Dendritic cell treated with granulocyte-macrophage colony-stimulating factor and Interleukin-4, amounts not matched to agents 40 ng/mL and 50 ng/mL, for 4 days (primary cell): ENCODE measurements at regions not wholly inside any gene's neighbourhood (a gene's known extent, or its start where the extent isn't known, plus 50 kb on each side); places are given as distances from the start of the nearest gene placed in this dataset.
A peak's percentile ranks its signal among the peaks of the same experiment; 100 is the strongest.

Source experiments
- H3K27ac Mint-ChIP-seq: one replicate; pipeline ENCODE4 v1.8.0; 2022; ENCODE audit warnings: mild to moderate bottlenecking, mixed read lengths
- H3K27me3 Mint-ChIP-seq: one replicate; pipeline ENCODE4 v1.8.0; 2022; ENCODE audit warnings: mild to moderate bottlenecking, mixed read lengths
- H3K36me3 Mint-ChIP-seq: one replicate; pipeline ENCODE4 v1.8.0; 2022; ENCODE audit warnings: low read depth, mixed read lengths
- H3K4me1 Mint-ChIP-seq: one replicate; pipeline ENCODE4 v1.8.0; 2022; ENCODE audit warnings: low read depth, mixed read lengths
- H3K4me3 Mint-ChIP-seq: one replicate; pipeline ENCODE4 v1.8.0; 2022; ENCODE audit warnings: mild to moderate bottlenecking, moderate library complexity, mixed read lengths
- H3K9me3 Mint-ChIP-seq: one replicate; pipeline ENCODE4 v1.8.0; 2022; ENCODE audit warnings: mixed read lengths
- intact Hi-C: fragments of 100-400 bp; cut with micrococcal nuclease; formaldehyde crosslinking; loops from one replicate; pipeline ENCODE4 v1.15.0; 2022

DNA sequence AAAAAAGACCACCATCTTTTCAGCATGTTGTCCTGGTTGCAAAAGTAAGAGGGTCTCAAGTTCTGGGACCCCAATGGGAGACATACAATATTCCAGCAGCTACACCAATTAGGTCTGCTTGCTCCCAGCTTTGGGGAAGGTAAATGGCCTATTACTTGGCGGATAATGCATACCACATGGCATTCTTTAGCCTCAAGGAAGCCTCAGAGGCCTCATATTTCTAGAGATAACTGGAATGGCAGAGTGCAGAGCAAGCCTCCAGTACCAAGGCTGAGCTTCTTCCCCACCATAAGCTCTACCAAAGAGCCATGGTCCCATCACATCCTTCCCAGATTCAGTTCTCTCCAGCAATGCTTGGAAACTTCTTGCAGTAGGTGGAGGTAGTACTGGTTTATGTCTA lies 493.8 kb downstream of the SHQ1 start:
- H3K4me3 Mint-ChIP-seq, result no peak overlapping the region
- no peaks in the 10 kb centered on the region for H3K36me3 Mint-ChIP-seq
- H3K27me3 Mint-ChIP-seq, result peaks cover 34% of the 10 kb centered on the region
- no peaks in the 10 kb centered on the region for H3K9me3 Mint-ChIP-seq
- intact Hi-C loops, result no loop called here
- peaks cover 6% of the 10 kb centered on the region for H3K4me1 Mint-ChIP-seq
- no peak overlapping the region for H3K27ac Mint-ChIP-seq

GRCh38 chr3:72353236-72354128 lies 494.8 kb downstream of the SHQ1 start:
- no peak overlapping the region for H3K27ac Mint-ChIP-seq
- H3K36me3 Mint-ChIP-seq, result no peaks in the 10 kb centered on the region
- peaks cover 14% of the 10 kb centered on the region for H3K4me1 Mint-ChIP-seq
- intact Hi-C loops, result no loop called here
- peaks cover 44% of the 10 kb centered on the region for H3K27me3 Mint-ChIP-seq
- no peak overlapping the region for H3K4me3 Mint-ChIP-seq
- no peaks in the 10 kb centered on the region for H3K9me3 Mint-ChIP-seq

GRCh38 chr3:72352176-72352575 lies 496.1 kb downstream of the SHQ1 start:
- Mint-ChIP-seq H3K4me1 (peaks cover 24% of the 10 kb centered on the region), H3K9me3 (no peaks in the 10 kb centered on the region), H3K27ac (no peak overlapping the region), H3K27me3 (peaks cover 44% of the 10 kb centered on the region), H3K4me3 (no peak overlapping the region), H3K36me3 (no peaks in the 10 kb centered on the region)
- intact Hi-C loops, result no loop called here

DNA sequence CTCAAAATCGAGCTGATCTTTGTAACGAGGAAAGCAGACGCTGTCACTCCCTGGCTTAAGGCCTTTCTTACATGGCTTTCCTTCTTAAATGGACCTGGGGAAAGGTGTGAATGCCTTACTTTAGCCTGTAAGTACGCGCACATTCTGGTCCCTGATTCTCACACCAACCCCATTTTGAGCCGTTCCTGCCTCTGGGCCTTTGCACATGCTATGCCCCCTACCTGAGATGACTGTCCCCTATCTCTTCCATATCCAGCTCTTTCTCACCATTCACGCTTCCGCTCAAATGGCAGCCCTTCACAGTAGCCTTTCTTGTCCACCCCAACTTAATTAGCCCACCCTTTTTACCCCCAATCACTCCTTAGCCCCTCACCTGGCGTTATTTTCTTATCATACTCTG lies 496.7 kb downstream of the SHQ1 start:
- intact Hi-C loops, result no loop called here
- Mint-ChIP-seq H3K27ac (no peak overlapping the region), H3K4me1 (peaks cover 29% of the 10 kb centered on the region), H3K4me3 (no peak overlapping the region), H3K36me3 (no peaks in the 10 kb centered on the region), H3K27me3 (peaks cover 49% of the 10 kb centered on the region), H3K9me3 (no peaks in the 10 kb centered on the region)

- H3K36me3 Mint-ChIP-seq, result no peaks in the 10 kb centered on the region
- intact Hi-C loops, result no loop called here
- H3K4me3 Mint-ChIP-seq, result no peak overlapping the region
- peaks cover 52% of the 10 kb centered on the region for H3K27me3 Mint-ChIP-seq
- H3K4me1 Mint-ChIP-seq, result peaks cover 35% of the 10 kb centered on the region
- no peaks in the 10 kb centered on the region for H3K9me3 Mint-ChIP-seq
- H3K27ac Mint-ChIP-seq, result no peak overlapping the region
Observed at GRCh38 chr3:72350761-72351505, 497.3 kb downstream of the SHQ1 start.

GRCh38 chr3:72348357-72348756 lies 499.9 kb downstream of the SHQ1 start:
- H3K36me3 Mint-ChIP-seq, result no peaks in the 10 kb centered on the region
- H3K4me1 Mint-ChIP-seq, result peaks cover 58% of the 10 kb centered on the region
- H3K9me3 Mint-ChIP-seq, result no peaks in the 10 kb centered on the region
- H3K4me3 Mint-ChIP-seq, result no peak overlapping the region
- intact Hi-C loops, result loop anchor here (5.0 kb wide), 1 partner anchor 76 kb away; no protein-coding TSS in a partner anchor
- peaks cover 57% of the 10 kb centered on the region for H3K27me3 Mint-ChIP-seq
- no peak overlapping the region for H3K27ac Mint-ChIP-seq

DNA sequence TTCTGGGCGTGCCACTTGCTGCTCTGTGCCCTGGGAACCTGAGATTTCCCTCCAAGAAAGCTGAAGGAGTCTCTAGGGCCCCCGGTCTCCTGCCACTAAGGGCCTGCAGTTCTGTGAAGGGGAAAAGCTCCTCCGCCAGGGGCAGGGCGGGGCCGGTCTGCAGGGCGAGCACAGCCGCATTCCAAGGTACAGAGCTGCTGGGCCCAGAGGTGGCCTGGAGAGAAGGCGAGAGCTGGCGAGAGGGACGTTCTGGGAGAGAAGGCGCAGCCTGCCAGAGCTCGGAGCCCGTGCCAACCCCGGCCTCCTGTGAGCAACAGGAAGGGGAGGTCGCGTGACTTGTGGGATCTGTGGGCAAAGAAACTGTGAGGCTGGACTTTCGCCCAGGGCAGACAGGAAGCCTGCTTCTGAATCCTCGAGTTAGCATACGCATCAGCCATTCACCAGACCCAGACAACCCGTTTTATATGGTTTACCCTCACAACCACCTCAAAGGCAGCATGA lies 500.4 kb downstream of the SHQ1 start:
- peak overlapping the region; percentile 71 for H3K4me3 Mint-ChIP-seq
- H3K36me3 Mint-ChIP-seq, result no peaks in the 10 kb centered on the region
- no peaks in the 10 kb centered on the region for H3K9me3 Mint-ChIP-seq
- intact Hi-C loops, result loop anchor here (5.0 kb wide), 1 partner anchor 76 kb away; no protein-coding TSS in a partner anchor
- H3K4me1 Mint-ChIP-seq, result peaks cover 53% of the 10 kb centered on the region
- peaks cover 55% of the 10 kb centered on the region for H3K27me3 Mint-ChIP-seq
- peak overlapping the region; percentile 40 for H3K27ac Mint-ChIP-seq

DNA sequence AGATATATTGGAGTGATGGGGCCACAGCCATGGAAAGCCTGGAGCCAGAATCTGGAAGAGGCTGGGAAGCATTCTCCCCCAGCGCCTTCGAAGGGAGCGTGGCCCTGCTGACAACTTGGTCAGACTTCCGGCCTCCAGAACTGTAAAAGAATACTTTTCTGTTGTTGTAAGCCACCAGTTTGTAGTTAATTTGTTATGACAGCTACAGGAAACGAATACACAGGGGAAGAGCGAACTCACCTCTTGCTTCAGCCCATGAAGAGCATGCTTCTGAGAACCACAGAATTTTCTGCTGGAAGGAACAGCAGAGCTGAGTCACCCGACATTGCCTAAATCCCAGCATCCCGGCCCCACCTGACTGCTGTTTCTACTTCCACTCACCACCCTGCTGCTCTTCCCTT lies 501.7 kb downstream of the SHQ1 start:
- H3K27ac Mint-ChIP-seq, result no peak overlapping the region

DNA sequence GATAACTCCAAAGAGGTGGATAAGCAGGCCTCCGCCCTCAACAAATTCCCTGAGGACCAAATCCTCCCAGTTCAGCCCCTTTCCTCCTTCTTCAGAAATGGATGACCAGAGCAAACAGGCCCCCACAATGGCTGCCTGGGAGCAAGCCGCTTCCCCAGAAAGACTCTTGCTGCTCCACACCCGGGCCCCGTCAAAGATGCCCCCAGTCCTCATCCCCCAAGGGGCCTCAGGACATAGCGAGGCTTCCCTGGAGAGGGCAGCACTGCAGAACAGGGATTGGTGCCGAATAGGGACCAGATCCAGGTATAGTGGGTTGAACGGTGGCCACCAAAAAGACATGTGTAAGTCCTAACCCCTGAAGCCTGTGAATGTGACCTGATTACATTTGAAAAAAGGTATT lies 502.3 kb downstream of the SHQ1 start:
- Mint-ChIP-seq H3K4me3 (no peak overlapping the region), H3K9me3 (no peaks in the 10 kb centered on the region), H3K27me3 (peaks cover 46% of the 10 kb centered on the region), H3K4me1 (peaks cover 53% of the 10 kb centered on the region), H3K36me3 (no peaks in the 10 kb centered on the region), H3K27ac (peak overlapping the region; percentile 26)
- intact Hi-C loops, result loop anchor here (5.0 kb wide), 1 partner anchor 74 kb away; no protein-coding TSS in a partner anchor

More for the DNA sequence above, 501.7 kb downstream of the SHQ1 start:
- H3K9me3 Mint-ChIP-seq, result no peaks in the 10 kb centered on the region
- intact Hi-C loops, result loop anchor here (5.0 kb wide), 1 partner anchor 74 kb away; no protein-coding TSS in a partner anchor
- H3K4me1 Mint-ChIP-seq, result peaks cover 53% of the 10 kb centered on the region
- no peaks in the 10 kb centered on the region for H3K36me3 Mint-ChIP-seq
- no peak overlapping the region for H3K4me3 Mint-ChIP-seq
- peaks cover 52% of the 10 kb centered on the region for H3K27me3 Mint-ChIP-seq

- intact Hi-C loops, result loop anchor here (5.0 kb wide), 1 partner anchor 73 kb away; no protein-coding TSS in a partner anchor
Observed at GRCh38 chr3:72345237-72345878, 502.9 kb downstream of the SHQ1 start.

DNA sequence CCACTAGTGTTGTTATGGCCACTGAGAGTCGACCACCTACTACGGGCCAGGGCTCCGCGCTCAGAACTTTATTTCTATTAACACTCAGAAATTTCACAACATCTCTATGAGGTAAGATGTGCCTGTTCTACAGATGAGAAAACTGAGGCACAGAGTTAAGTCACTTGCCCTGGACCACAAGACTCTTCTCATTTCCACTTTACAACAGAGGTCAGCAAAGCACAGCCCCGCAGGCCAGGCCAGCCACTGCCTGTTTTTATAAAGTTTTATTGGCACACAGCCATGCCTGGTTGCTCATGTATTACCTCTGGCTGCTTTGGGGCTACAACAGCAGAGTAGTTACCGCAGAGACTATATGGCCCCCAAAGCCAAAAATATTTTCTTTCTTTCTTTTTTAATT lies 503.6 kb downstream of the SHQ1 start:
- intact Hi-C loops, result loop anchor here (5.0 kb wide), 1 partner anchor 72 kb away; no protein-coding TSS in a partner anchor
- no peak overlapping the region for H3K4me3 Mint-ChIP-seq
- H3K27ac Mint-ChIP-seq, result no peak overlapping the region
- H3K36me3 Mint-ChIP-seq, result no peaks in the 10 kb centered on the region
- H3K4me1 Mint-ChIP-seq, result peaks cover 53% of the 10 kb centered on the region
- no peaks in the 10 kb centered on the region for H3K9me3 Mint-ChIP-seq
- H3K27me3 Mint-ChIP-seq, result peaks cover 37% of the 10 kb centered on the region

More at GRCh38 chr3:72345237-72345878, 502.9 kb downstream of the SHQ1 start:
- Mint-ChIP-seq H3K4me3 (no peak overlapping the region), H3K36me3 (no peaks in the 10 kb centered on the region), H3K9me3 (no peaks in the 10 kb centered on the region), H3K27ac (peak overlapping the region; percentile 26), H3K4me1 (peaks cover 53% of the 10 kb centered on the region), H3K27me3 (peaks cover 41% of the 10 kb centered on the region)

DNA sequence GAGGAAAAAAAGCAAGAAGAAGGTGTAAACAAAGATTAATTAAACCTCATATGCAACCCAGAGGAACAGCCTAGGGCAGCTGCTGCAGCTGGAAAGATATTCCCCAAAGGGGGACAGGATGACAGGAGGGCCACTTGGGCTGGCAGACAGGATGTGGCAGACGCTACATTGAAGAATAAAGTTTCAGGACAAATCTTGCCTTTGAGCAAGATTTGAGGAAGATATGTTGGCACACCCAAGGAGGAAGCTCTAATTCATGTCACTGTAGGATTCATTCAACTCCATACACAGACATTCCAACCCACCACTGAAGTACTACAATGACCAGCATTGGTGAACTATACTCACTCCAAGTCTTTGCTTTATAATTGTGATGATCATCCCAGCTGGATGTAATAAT lies 504.0 kb downstream of the SHQ1 start:
- Mint-ChIP-seq H3K9me3 (no peaks in the 10 kb centered on the region), H3K4me1 (peaks cover 51% of the 10 kb centered on the region), H3K27me3 (peaks cover 33% of the 10 kb centered on the region), H3K36me3 (no peaks in the 10 kb centered on the region), H3K27ac (peak overlapping the region; percentile 50), H3K4me3 (no peak overlapping the region)
- intact Hi-C loops, result no loop called here

- no peaks in the 10 kb centered on the region for H3K9me3 Mint-ChIP-seq
- H3K36me3 Mint-ChIP-seq, result no peaks in the 10 kb centered on the region
- H3K27me3 Mint-ChIP-seq, result peaks cover 25% of the 10 kb centered on the region
- intact Hi-C loops, result no loop called here
- no peak overlapping the region for H3K4me3 Mint-ChIP-seq
- no peak overlapping the region for H3K27ac Mint-ChIP-seq
- H3K4me1 Mint-ChIP-seq, result peaks cover 42% of the 10 kb centered on the region
Observed at GRCh38 chr3:72343078-72343477, 505.2 kb downstream of the SHQ1 start.
